Naive B cell (primary cell): ENCODE measurements at regions not wholly inside any gene's neighbourhood (a gene's known extent, or its start where the extent isn't known, plus 50 kb on each side); places are given as distances from the start of the nearest gene placed in this dataset.
"Not testable (repeated sequence)": the region's sequence is repeated elsewhere in the genome, so short reads cannot be mapped to it uniquely, and the experiment has no call there.

Source experiments
- ATAC-seq, 2 donors: fragments of 150-1000 bp; cut with Tn5 transposase; 2 replicates each; pipeline ENCODE4 v1.10.0; 2021; ENCODE audit warnings: low read depth in 2 of 2, mild to moderate bottlenecking in 2 of 2, moderate library complexity in 2 of 2
- DNase-seq: peaks from one replicate; pipeline ENCODE4 v3.0.0; 2022
- H3K27ac Mint-ChIP-seq, 6 donors: one replicate each; pipeline ENCODE4 v1.8.0; 2020 to 2022; ENCODE audit warnings: mild to moderate bottlenecking in 6 of 6, mixed read lengths in 6 of 6, moderate library complexity in 5 of 6, inconsistent platforms in 2 of 6
- H3K27me3 Mint-ChIP-seq, 3 donors: one replicate each; pipeline ENCODE4 v1.8.0; 2021 to 2022; ENCODE audit warnings: mixed read lengths in 3 of 3, mild to moderate bottlenecking in 1 of 3
- H3K36me3 Mint-ChIP-seq, 2 donors: one replicate each; pipeline ENCODE4 v1.8.0; 2020 to 2022; ENCODE audit warnings: mixed read lengths in 2 of 2, inconsistent platforms in 1 of 2, mild to moderate bottlenecking in 1 of 2
- H3K4me1 Mint-ChIP-seq, 3 donors: one replicate each; pipeline ENCODE4 v1.8.0; 2020 to 2022; ENCODE audit warnings: mixed read lengths in 3 of 3, inconsistent platforms in 1 of 3, mild to moderate bottlenecking in 1 of 3, moderate library complexity in 1 of 3
- H3K4me3 Mint-ChIP-seq, 8 donors: one replicate each; pipeline ENCODE4 v1.8.0; 2020 to 2022; ENCODE audit warnings: mild to moderate bottlenecking in 8 of 8, mixed read lengths in 8 of 8, moderate library complexity in 8 of 8, inconsistent platforms in 2 of 8
- H3K9me3 Mint-ChIP-seq, 7 donors: one replicate each; pipeline ENCODE4 v1.8.0; 2020 to 2022; ENCODE audit warnings: mixed read lengths in 7 of 7, mild to moderate bottlenecking in 5 of 7, inconsistent platforms in 2 of 7, moderate library complexity in 1 of 7

DNA sequence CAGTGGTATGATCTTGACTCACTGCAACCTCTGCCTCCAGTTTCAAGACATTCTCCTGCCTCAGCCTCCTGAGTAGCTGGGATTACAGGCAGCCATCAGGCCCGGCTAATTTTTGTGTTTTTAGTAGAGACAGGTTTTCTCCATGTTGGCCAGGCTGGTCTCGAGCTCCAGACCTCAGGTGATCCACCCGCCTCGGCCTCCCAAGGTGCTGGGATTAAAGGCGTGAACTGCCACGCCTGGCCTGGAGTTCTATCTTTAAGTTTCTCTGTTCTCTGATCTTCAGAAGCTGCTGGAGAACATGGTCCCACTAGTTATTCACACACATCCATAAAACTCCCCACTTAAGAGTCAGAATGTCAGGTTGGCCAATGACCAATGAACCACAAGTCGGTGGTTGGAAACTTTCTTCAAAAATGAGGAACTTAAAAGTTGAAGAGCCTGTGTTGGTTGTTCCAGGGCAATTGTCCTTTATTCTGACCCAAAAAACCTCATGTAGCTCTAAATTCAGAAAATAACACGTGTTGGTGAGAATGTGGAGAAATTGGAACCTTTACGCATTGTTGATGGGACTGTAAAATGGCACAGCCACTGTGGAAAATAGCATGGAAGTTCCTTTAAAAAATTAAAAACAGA is 55.9 kb upstream of the PIK3CB start:
- DNase-seq (peak; percentile 12), ATAC-seq (peak; percentile 57 to 77)
- Mint-ChIP-seq H3K4me1 (peaks cover 11 to 19% (median 11%) of the 10 kb centered on the region in 3 donors), H3K9me3 (no peaks in the 10 kb centered on the region), H3K27ac (peak overlapping the region in 3 of 6 donors; percentile 1 to 91 (median 39)), H3K36me3 (no peaks in the 10 kb centered on the region), H3K27me3 (peaks cover 0 to 8% (median 6%) of the 10 kb centered on the region in 3 donors), H3K4me3 (peak overlapping the region in 1 of 8 donors; percentile 68)

DNA sequence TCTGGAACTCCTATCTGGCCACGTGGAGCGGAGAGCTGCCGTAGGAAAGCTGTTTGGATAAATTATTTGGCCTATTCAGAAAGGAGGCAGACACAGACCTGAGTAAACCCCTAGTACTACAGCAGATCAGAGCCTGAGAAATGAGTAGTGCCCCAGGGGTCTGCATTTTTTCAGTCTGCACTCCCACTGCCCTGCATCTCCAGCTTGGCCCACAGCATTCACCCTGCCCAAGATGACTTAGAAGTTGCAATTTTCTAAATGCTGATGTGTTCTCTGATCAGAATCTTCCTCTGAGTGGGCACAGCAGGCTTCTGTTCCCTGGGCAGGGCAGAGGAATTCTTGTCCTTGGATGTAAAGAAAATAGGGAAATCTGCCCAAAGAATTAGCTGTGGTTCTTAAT is 55.1 kb upstream of the PIK3CB start:
- ATAC-seq (no peak), DNase-seq (no peak)
- Mint-ChIP-seq H3K36me3 (no peaks in the 10 kb centered on the region), H3K27me3 (peaks cover 0 to 8% (median 6%) of the 10 kb centered on the region in 3 donors), H3K4me1 (peaks cover 11 to 19% (median 11%) of the 10 kb centered on the region in 3 donors), H3K27ac (peak overlapping the region in 3 of 6 donors; percentile 26 to 94 (median 91)), H3K4me3 (peak overlapping the region in 1 of 8 donors; percentile 24), H3K9me3 (no peaks in the 10 kb centered on the region)

DNA sequence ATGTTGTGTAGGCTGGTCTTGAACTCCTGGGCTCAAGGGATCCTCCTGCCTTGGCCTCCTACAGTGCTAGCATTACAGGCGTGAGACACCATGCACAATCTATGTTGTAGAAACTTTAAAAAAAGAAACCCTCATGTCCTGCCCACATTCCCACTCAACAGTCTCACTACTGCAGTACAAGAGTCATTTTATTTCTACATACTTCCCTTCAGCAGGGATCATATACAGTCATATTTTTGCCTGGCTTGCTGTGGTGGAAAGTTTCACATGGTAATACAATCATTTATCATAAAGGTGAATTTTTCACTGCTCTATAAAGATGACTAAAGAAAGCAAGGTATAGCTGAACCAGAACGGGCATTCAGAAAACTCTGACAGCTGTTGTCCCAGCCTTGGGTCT is 53.8 kb upstream of the PIK3CB start:
- H3K27ac Mint-ChIP-seq = no peak overlapping the region
- ATAC-seq (no peak), DNase-seq (no peak)
- no peak overlapping the region for H3K4me3 Mint-ChIP-seq
- H3K36me3 Mint-ChIP-seq = no peaks in the 10 kb centered on the region
- peaks cover 11 to 19% (median 11%) of the 10 kb centered on the region in 3 donors for H3K4me1 Mint-ChIP-seq
- H3K27me3 Mint-ChIP-seq = peaks cover 0 to 8% (median 6%) of the 10 kb centered on the region in 3 donors
- H3K9me3 Mint-ChIP-seq = no peaks in the 10 kb centered on the region

DNA sequence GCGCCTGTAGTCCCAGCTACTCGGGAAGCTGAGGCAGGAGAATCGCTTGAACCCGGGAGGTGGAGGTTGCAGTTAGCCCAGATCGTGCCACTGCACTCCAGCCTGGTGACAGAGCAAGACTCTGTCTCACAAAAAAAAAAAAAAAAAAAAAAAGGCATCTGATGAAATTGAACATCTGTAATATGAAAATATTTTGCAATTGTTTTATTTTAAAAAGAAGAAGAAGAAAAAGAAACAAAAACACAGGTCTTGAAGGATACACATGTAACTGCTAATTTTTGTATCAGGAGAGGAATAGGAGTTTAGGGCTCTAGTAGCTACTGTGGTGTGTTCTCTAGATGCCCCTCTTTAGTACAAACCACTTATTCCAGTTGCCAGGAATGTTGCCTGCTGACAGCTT is 51.4 kb upstream of the PIK3CB start:
- not testable (repeated sequence) for ATAC-seq, H3K4me3 Mint-ChIP-seq, H3K36me3 Mint-ChIP-seq, H3K27me3 Mint-ChIP-seq, DNase-seq, H3K27ac Mint-ChIP-seq, H3K9me3 Mint-ChIP-seq
- peaks cover 11 to 12% (median 11%) of the 10 kb centered on the region in 3 donors for H3K4me1 Mint-ChIP-seq
